ENCODE measurements at regions not wholly inside any gene's neighbourhood (a gene's known extent, or its start where the extent isn't known, plus 50 kb on each side); places are given as distances from the start of the nearest gene placed in this dataset.
A peak's percentile ranks its signal among the peaks of the same experiment; 100 is the strongest.

DNA sequence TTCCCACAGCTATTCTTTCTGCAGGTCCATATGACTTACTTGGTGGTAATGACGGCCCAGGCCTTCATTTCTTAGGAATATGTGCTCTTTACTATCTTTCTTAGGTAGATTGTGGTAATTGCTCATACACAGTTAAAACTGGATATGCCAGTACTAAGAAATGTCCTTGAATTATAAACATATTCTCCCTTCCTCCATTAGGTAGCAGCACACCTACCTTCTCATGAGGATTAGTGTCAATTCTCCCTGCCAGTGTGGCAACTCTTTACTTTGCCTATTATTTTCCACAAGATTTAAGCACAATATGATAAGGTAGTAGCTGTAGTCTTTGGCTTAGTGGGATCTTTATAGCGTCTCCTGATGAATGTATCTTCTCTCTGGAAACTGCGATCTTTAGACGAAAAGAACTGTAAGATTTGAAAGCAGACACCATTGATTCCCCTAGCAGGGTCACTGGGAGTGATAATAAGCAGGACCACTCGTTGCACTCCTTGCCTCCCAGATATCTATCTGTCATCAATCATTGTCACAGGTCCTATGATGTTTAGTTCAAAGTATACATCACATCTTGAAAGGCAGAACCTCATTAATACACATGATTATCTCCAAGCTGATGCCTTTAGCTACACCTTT, 1240.7 kb downstream of the C4orf33 start:
- ATAC-seq: peak; percentile 88
- TF ChIP-seq, protein P1, sequence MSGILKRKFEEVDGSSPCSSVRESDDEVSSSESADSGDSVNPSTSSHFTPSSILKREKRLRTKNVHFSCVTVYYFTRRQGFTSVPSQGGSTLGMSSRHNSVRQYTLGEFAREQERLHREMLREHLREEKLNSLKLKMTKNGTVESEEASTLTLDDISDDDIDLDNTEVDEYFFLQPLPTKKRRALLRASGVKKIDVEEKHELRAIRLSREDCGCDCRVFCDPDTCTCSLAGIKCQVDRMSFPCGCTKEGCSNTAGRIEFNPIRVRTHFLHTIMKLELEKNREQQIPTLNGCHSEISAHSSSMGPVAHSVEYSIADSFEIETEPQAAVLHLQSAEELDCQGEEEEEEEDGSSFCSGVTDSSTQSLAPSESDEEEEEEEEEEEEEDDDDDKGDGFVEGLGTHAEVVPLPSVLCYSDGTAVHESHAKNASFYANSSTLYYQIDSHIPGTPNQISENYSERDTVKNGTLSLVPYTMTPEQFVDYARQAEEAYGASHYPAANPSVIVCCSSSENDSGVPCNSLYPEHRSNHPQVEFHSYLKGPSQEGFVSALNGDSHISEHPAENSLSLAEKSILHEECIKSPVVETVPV (CRISPR knock-in tag; IDR thresholded peaks at IDR 0.05): no peak
- TF ChIP-seq OSR1 (CRISPR knock-in tag; IDR thresholded peaks at IDR 0.05): no peak

DNA sequence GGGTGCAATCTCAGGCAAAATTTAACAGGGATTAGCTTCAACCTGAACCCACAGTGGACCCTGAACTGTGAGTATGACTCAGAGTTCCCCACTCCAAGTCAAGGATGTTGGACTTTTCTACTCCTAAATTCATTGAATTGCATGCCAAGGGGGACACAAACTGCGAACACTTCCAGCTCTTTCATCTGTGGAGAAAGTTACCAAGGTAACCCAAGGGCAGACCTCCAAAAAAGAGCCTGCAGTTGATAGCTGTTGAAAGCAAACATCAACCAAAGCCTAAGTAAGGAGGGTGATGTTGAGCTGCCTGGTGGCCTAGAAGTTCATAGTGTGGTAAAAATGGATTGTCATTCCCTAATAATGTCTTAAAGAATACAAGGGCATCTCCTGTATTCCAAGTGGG, 1242.9 kb downstream of the C4orf33 start:
- ATAC-seq: no peak

GRCh38 chr4:130349745-130350144, 1253.8 kb downstream of the C4orf33 start:
- no peak for ATAC-seq
- TF ChIP-seq TCF4 (CRISPR knock-in tag; IDR thresholded peaks at IDR 0.05; ENCODE audit: borderline replicate concordance) (no peak), ZFP3 (CRISPR knock-in tag; IDR thresholded peaks at IDR 0.05) (no peak), ESRRG (CRISPR knock-in tag; IDR thresholded peaks at IDR 0.05) (no peak), BACH2 (CRISPR knock-in tag; IDR thresholded peaks at IDR 0.05; ENCODE audit: borderline replicate concordance) (no peak)
- TF ChIP-seq, protein P2, sequence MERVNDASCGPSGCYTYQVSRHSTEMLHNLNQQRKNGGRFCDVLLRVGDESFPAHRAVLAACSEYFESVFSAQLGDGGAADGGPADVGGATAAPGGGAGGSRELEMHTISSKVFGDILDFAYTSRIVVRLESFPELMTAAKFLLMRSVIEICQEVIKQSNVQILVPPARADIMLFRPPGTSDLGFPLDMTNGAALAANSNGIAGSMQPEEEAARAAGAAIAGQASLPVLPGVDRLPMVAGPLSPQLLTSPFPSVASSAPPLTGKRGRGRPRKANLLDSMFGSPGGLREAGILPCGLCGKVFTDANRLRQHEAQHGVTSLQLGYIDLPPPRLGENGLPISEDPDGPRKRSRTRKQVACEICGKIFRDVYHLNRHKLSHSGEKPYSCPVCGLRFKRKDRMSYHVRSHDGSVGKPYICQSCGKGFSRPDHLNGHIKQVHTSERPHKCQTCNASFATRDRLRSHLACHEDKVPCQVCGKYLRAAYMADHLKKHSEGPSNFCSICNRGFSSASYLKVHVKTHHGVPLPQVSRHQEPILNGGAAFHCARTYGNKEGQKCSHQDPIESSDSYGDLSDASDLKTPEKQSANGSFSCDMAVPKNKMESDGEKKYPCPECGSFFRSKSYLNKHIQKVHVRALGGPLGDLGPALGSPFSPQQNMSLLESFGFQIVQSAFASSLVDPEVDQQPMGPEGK (CRISPR knock-in tag; IDR thresholded peaks at IDR 0.05; ENCODE audit: borderline replicate concordance): no peak

More for the DNA sequence above, 1242.9 kb downstream of the C4orf33 start:
- TF ChIP-seq ARNTL (CRISPR knock-in tag; IDR thresholded peaks at IDR 0.05; ENCODE audit: borderline replicate concordance, low read depth): no peak
- TF ChIP-seq, protein P1 (CRISPR knock-in tag; IDR thresholded peaks at IDR 0.05): no peak

DNA sequence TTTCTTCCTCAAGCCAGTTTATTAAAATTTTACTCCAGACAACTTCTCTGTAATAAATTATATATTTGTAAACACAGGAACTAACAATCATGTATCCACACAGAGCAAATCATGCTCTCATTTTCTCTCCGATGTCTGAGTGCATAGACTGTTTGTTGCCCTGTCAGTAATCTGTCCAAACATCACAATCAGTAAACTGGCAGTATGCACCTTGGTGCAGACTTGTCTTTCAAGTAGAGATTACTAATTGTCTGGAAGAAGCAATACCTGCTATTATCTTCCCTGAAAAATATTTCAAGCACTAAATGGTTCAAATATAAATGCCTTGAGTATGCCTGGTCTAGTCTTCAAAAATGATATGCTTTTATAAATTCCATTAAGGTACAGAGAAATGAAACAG, 1260.9 kb downstream of the C4orf33 start:
- no peak for TF ChIP-seq ZNF70 (CRISPR knock-in tag; IDR thresholded peaks at IDR 0.05)
- no peak for TF ChIP-seq OSR1 (CRISPR knock-in tag; IDR thresholded peaks at IDR 0.05)
- no peak for TF ChIP-seq TCF4 (CRISPR knock-in tag; IDR thresholded peaks at IDR 0.05; ENCODE audit: borderline replicate concordance)
- no peak for TF ChIP-seq PPARA (CRISPR knock-in tag; IDR thresholded peaks at IDR 0.05; ENCODE audit: borderline replicate concordance)
- TF ChIP-seq ZFP30 (CRISPR knock-in tag; IDR thresholded peaks at IDR 0.05): no peak
- no peak for TF ChIP-seq ZC3H10 (CRISPR knock-in tag; IDR thresholded peaks at IDR 0.05)
- no peak for TF ChIP-seq TOX (CRISPR knock-in tag; IDR thresholded peaks at IDR 0.05; ENCODE audit: borderline replicate concordance)
- no peak for TF ChIP-seq ESRRG (CRISPR knock-in tag; IDR thresholded peaks at IDR 0.05)
- no peak for ATAC-seq

DNA sequence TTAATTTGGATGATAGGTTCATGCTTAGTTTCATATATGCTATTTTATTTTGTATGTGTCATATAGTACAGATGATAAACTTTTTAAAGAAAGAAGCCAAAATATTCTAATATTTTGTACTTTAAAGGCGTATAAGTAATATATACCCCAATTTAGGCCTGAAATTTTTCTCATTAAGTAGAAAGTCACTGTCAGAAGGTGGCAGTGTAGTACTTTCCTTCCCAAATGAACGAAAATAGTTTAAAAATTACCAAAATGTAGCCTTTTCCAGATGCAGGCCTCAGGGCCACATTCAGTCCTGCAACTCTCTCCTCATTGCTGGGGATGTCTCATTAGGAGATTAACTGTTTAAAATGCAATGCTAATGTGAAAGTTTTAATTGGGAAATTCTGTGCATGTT, 1263.6 kb downstream of the C4orf33 start:
- peak; percentile 53; the same call in 2 of the 3 replicates for ATAC-seq
- no peak for TF ChIP-seq OSR1 (CRISPR knock-in tag; IDR thresholded peaks at IDR 0.05)
- no peak for TF ChIP-seq ZNF8 (CRISPR knock-in tag; IDR thresholded peaks at IDR 0.05)
- TF ChIP-seq CSDC2 (CRISPR knock-in tag; IDR thresholded peaks at IDR 0.05): no peak
- TF ChIP-seq, protein P2 (CRISPR knock-in tag; IDR thresholded peaks at IDR 0.05; ENCODE audit: borderline replicate concordance): no peak
- no peak for TF ChIP-seq ESRRG (CRISPR knock-in tag; IDR thresholded peaks at IDR 0.05)
- no peak for TF ChIP-seq POU6F1 (CRISPR knock-in tag; IDR thresholded peaks at IDR 0.05; ENCODE audit: borderline replicate concordance, low read depth)
- TF ChIP-seq RARB (CRISPR knock-in tag; IDR thresholded peaks at IDR 0.05): no peak
- no peak for TF ChIP-seq ZC3H10 (CRISPR knock-in tag; IDR thresholded peaks at IDR 0.05)
- TF ChIP-seq ZNF565 (CRISPR knock-in tag; conservative IDR thresholded peaks at IDR 0.05; ENCODE audit: low read depth): no peak
- TF ChIP-seq, protein P1 (CRISPR knock-in tag; IDR thresholded peaks at IDR 0.05): no peak
- no peak for TF ChIP-seq TOX (CRISPR knock-in tag; IDR thresholded peaks at IDR 0.05; ENCODE audit: borderline replicate concordance)
- no peak for TF ChIP-seq ZNF70 (CRISPR knock-in tag; IDR thresholded peaks at IDR 0.05)
- TF ChIP-seq ZFP3 (CRISPR knock-in tag; IDR thresholded peaks at IDR 0.05): no peak
- TF ChIP-seq ZFP30 (CRISPR knock-in tag; IDR thresholded peaks at IDR 0.05): no peak
- no peak for TF ChIP-seq BACH2 (CRISPR knock-in tag; IDR thresholded peaks at IDR 0.05; ENCODE audit: borderline replicate concordance)
- TF ChIP-seq CREB5 (CRISPR knock-in tag; IDR thresholded peaks at IDR 0.05; ENCODE audit: low read depth): no peak
- TF ChIP-seq ISL1 (CRISPR knock-in tag; IDR thresholded peaks at IDR 0.05): no peak
